GM12874 (cell line): ENCODE measurements at regions not wholly inside any gene's neighbourhood (a gene's known extent, or its start where the extent isn't known, plus 50 kb on each side); places are given as distances from the start of the nearest gene placed in this dataset.

ENCODE experiments used
- CTCF ChIP-seq: IDR thresholded peaks from 2 replicates; pipeline ENCODE4 v1.5.1; 2011; ENCODE audit warnings: low read depth, mild to moderate bottlenecking, control low read depth, low read length, moderate library complexity; ENCODE audit not compliant: insufficient read depth

GRCh38 chr1:201760516-201760915 lies 68.4 kb upstream of the IPO9 start:
- TF ChIP-seq CTCF = no peak

GRCh38 chr1:201761178-201761577 lies 67.8 kb upstream of the IPO9 start:
- no peak for TF ChIP-seq CTCF

- no peak for TF ChIP-seq CTCF
Observed at GRCh38 chr1:201761871-201762270, 67.1 kb upstream of the IPO9 start.

GRCh38 chr1:201762381-201762780 lies 66.6 kb upstream of the IPO9 start:
- TF ChIP-seq CTCF = no peak

- TF ChIP-seq CTCF = no peak
Observed at GRCh38 chr1:201763455-201764140, 65.4 kb upstream of the IPO9 start.

GRCh38 chr1:201764166-201764565 lies 64.8 kb upstream of the IPO9 start:
- TF ChIP-seq CTCF = no peak

GRCh38 chr1:201764579-201764978 lies 64.4 kb upstream of the IPO9 start:
- no peak for TF ChIP-seq CTCF
